Tibial artery (tissue), 4 donors: ENCODE measurements at regions not wholly inside any gene's neighbourhood (a gene's known extent, or its start where the extent isn't known, plus 50 kb on each side); places are given as distances from the start of the nearest gene placed in this dataset.

Source experiments
- DNase-seq, 2 donors: peaks; one replicate each; pipeline ENCODE4 v3.0.0-alpha.2; 2019
- H3K27ac ChIP-seq, 2 donors: fragments of 200-600 bp; sonication (generic) in 1 of 2; 1 replicate in 1 of 2; 2 replicates in 1 of 2; pipeline ENCODE4 v1.5.1; 2018 to 2019; ENCODE audit warnings: mild to moderate bottlenecking in 1 of 2
- H3K27me3 ChIP-seq, 2 donors: fragments of 200-600 bp; sonication (generic) in 1 of 2; one replicate each; pipeline versions ENCODE4 v1.5.1 to v1.6.0; 2016 to 2019
- H3K36me3 ChIP-seq, 3 donors: fragments of 200-600 bp; sonication (generic) in 2 of 3; one replicate each; pipeline ENCODE4 v1.5.1; 2016 to 2019; ENCODE audit warnings: mild to moderate bottlenecking in 2 of 3
- H3K4me1 ChIP-seq, 4 donors: fragments of 200-600 bp; sonication (generic) in 2 of 4; 1 replicate in 3 of 4; 2 replicates in 1 of 4; pipeline ENCODE4 v1.5.1; 2016 to 2019
- H3K4me3 ChIP-seq, 2 donors: fragments of 200-600 bp; sonication (generic) in 1 of 2; 1 replicate in 1 of 2; 2 replicates in 1 of 2; pipeline ENCODE4 v1.5.1; 2018 to 2019; ENCODE audit warnings: mild to moderate bottlenecking in 2 of 2
- H3K9me3 ChIP-seq, 3 donors: fragments of 200-600 bp; sonication (generic) in 1 of 3; one replicate each; pipeline ENCODE4 v1.5.1; 2016 to 2019
- intact Hi-C: fragments of 100-400 bp; cut with DNase I; formaldehyde crosslinking; loops from one replicate; pipeline ENCODE4 v1.15.0; 2023; ENCODE audit warnings: low total_unique reads
- TF ChIP-seq, protein P1 (sequence below), 2 experiments: fragments of 200-600 bp in 1 of 2; fragments of 450-650 bp in 1 of 2; IDR thresholded peaks; one replicate each; pipeline ENCODE4 v1.5.1; 2017 to 2019; ENCODE audit warnings: antibody characterized with exemption in 2 of 2, mild to moderate bottlenecking in 1 of 2, moderate library complexity in 1 of 2

DNA sequence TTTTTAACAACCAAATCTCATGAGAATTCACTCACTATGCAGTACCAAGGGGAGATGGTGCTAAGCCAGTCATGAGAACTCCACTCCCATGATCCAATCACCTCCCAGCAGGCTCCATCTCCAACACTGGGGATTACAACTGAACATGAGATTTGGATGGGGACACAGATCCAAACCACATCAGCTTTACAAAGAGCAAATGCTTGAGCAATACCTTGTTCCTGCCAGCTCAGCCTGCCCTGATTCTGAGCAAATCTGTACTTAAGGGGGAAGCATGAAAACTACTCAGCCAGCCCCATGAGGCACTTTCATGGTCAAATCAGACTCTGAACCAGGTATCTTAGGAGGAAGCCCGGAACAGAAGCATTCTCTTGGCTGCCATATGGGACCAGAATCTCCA, 259.9 kb downstream of the TBC1D4 start:
- H3K27ac ChIP-seq, result no peak overlapping the region
- H3K4me1 ChIP-seq, result peaks cover 0 to 8% (median 3%) of the 10 kb centered on the region in 4 donors
- no peak overlapping the region for H3K4me3 ChIP-seq
- H3K9me3 ChIP-seq, result no peaks in the 10 kb centered on the region
- intact Hi-C loops, result loop anchor here (10.0 kb wide), 1 partner anchor 1467 kb away; no protein-coding TSS in a partner anchor
- peaks cover 0 to 4% of the 10 kb centered on the region in 2 donors for H3K27me3 ChIP-seq
- no peaks in the 10 kb centered on the region for H3K36me3 ChIP-seq
- peak in 1 of 2 donors; percentile 48 for DNase-seq
- TF ChIP-seq, protein P1, sequence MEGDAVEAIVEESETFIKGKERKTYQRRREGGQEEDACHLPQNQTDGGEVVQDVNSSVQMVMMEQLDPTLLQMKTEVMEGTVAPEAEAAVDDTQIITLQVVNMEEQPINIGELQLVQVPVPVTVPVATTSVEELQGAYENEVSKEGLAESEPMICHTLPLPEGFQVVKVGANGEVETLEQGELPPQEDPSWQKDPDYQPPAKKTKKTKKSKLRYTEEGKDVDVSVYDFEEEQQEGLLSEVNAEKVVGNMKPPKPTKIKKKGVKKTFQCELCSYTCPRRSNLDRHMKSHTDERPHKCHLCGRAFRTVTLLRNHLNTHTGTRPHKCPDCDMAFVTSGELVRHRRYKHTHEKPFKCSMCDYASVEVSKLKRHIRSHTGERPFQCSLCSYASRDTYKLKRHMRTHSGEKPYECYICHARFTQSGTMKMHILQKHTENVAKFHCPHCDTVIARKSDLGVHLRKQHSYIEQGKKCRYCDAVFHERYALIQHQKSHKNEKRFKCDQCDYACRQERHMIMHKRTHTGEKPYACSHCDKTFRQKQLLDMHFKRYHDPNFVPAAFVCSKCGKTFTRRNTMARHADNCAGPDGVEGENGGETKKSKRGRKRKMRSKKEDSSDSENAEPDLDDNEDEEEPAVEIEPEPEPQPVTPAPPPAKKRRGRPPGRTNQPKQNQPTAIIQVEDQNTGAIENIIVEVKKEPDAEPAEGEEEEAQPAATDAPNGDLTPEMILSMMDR (IDR thresholded peaks at IDR 0.05), result no peak

DNA sequence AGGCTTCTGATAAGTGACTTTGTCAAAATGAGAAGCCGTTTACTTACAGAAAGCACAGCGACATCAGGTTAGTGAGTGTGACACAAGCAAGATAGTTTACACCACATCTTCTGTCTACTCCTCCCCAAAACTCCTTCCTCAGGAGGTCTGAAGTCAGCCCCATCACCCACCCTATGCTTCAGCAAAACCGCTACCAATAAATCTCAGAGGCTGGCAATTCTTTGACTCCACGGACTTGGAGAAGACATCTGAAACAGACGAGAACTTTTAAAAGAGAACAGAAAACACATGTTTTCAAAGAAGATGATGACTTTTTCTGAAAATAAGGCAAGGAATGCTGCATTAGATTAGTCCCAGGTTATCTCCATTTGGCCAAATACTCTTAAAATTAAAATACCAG, 261.1 kb downstream of the TBC1D4 start:
- Histone ChIP-seq H3K4me3 (no peak overlapping the region), H3K27me3 (peaks cover 0 to 4% of the 10 kb centered on the region in 2 donors), H3K27ac (no peak overlapping the region), H3K36me3 (no peaks in the 10 kb centered on the region), H3K4me1 (peaks cover 0 to 8% (median 3%) of the 10 kb centered on the region in 4 donors), H3K9me3 (no peaks in the 10 kb centered on the region)
- TF ChIP-seq, protein P1 (IDR thresholded peaks at IDR 0.05), result no peak
- no peak for DNase-seq
- intact Hi-C loops, result loop anchor here (10.0 kb wide), 1 partner anchor 1466 kb away; no protein-coding TSS in a partner anchor

DNA sequence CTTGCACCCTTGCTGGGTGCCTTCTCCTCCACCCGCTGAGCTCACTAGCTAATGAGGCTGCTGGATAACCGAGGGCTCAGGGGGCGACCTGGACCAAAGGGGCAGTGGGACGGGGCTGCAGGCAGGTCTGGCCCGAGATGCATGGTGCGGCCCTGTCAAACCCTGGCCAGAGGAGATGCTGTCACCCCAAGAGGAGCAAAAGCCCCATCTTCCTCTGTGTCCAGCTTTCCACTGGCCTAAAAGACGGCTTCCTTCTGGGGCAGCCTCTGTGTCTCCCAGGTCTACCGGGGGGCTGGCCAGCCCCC, 261.8 kb downstream of the TBC1D4 start:
- intact Hi-C loops, result loop anchor here (10.0 kb wide), 1 partner anchor 1465 kb away; no protein-coding TSS in a partner anchor
- Histone ChIP-seq H3K4me3 (no peak overlapping the region), H3K27ac (no peak overlapping the region), H3K36me3 (no peaks in the 10 kb centered on the region), H3K4me1 (peaks cover 0 to 8% (median 3%) of the 10 kb centered on the region in 4 donors), H3K27me3 (peaks cover 0 to 4% of the 10 kb centered on the region in 2 donors), H3K9me3 (no peaks in the 10 kb centered on the region)
- TF ChIP-seq, protein P1 (IDR thresholded peaks at IDR 0.05), result no peak
- DNase-seq, result no peak

DNA sequence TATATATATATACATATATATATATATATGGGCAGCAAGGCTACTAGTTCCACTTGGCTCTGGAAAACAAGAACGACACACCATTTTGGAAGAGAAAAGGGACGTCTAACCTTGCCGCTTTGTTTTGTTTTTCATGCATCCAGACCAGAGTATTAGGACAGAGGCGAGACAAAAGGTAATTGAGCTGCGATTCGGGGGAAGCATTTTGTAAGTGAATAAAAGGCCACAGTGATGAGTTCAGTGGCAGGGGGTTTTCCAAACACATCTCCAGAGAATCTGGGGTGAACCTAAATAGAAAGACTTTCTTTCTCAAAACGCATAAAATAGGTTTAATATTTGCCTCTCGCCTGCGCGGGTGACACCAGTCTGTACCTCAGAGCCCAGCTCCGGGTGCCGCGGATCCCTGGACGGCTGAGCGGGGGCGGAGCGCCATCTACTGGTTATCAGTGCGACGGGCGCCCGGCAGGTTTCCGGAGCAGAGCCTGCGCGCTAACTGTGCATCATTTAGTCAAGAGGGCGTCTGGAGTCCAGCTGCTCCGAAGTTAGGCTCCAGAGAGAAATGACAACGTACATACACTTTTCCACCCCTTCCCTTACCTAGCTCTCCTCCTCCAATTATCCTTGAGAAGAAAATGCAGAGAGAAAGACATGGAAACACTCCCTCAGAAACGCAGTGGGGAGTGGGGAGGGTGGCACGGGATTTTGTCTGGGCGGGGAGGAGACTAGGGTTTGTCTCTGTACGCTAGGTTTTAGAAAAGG, 262.3 kb downstream of the TBC1D4 start:
- intact Hi-C loops, result loop anchor here (10.0 kb wide), 1 partner anchor 1465 kb away; no protein-coding TSS in a partner anchor
- Histone ChIP-seq H3K36me3 (no peaks in the 10 kb centered on the region), H3K27me3 (peaks cover 0 to 4% of the 10 kb centered on the region in 2 donors), H3K27ac (no peak overlapping the region), H3K4me1 (peaks cover 0 to 8% (median 3%) of the 10 kb centered on the region in 4 donors), H3K4me3 (peak overlapping the region; percentile 3 to 11), H3K9me3 (no peaks in the 10 kb centered on the region)
- TF ChIP-seq, protein P1 (IDR thresholded peaks at IDR 0.05), result peak; percentile 91 to 99
- DNase-seq, result peak; percentile 79 to 83

DNA sequence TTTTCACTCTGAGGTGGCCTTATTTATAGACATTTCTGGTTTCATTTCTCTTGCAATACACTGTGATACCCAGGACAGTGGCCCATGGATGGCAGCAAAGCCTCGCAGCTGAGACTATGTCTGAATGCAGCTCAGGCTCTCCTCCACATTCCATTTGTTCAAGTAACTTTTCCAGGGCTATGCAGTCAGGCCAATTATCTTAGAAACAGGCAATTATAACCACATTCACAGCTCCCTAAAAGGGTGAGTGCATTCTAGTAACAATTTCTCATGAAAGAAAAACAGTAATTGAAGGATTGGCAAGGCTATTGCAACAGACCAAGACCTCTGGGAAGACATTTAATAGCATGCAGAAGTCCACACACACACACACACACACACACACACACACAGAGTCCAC, 264.0 kb downstream of the TBC1D4 start:
- H3K9me3 ChIP-seq, result no peaks in the 10 kb centered on the region
- H3K4me3 ChIP-seq, result no peak overlapping the region
- H3K27me3 ChIP-seq, result peaks cover 0 to 4% of the 10 kb centered on the region in 2 donors
- DNase-seq, result no peak
- peaks cover 0 to 8% (median 3%) of the 10 kb centered on the region in 4 donors for H3K4me1 ChIP-seq
- no peak overlapping the region for H3K27ac ChIP-seq
- TF ChIP-seq, protein P1 (IDR thresholded peaks at IDR 0.05), result no peak
- intact Hi-C loops, result no loop called here
- H3K36me3 ChIP-seq, result no peaks in the 10 kb centered on the region
